IMR-90 (cell line): ENCODE measurements at regions not wholly inside any gene's neighbourhood (a gene's known extent, or its start where the extent isn't known, plus 50 kb on each side); places are given as distances from the start of the nearest gene placed in this dataset.

ENCODE experiments used
- BHLHE40 ChIP-seq: fragments of 150-350 bp; IDR thresholded peaks from 2 replicates; pipeline ENCODE4 v1.6.1; 2016; ENCODE audit warnings: mild to moderate bottlenecking, low read depth, low read length
- CEBPB ChIP-seq: IDR thresholded peaks from 2 replicates; pipeline ENCODE4 v1.6.1; 2012; ENCODE audit warnings: low read depth, low read length, improper control_type of control experiment
- CTCF ChIP-seq: conservative IDR thresholded peaks from 2 replicates; pipeline ENCODE4 v1.5.1; 2012; ENCODE audit warnings: mild to moderate bottlenecking, low read depth, low read length, improper control_type of control experiment
- ELK1 ChIP-seq: fragments of 150-350 bp; IDR thresholded peaks from 2 replicates; pipeline ENCODE4 v1.6.1; 2016; ENCODE audit warnings: low read depth, mild to moderate bottlenecking, low read length, moderate library complexity, borderline replicate concordance
- MAFK ChIP-seq: IDR thresholded peaks from 2 replicates; pipeline ENCODE4 v1.6.1; 2012; ENCODE audit warnings: low read depth, low read length, improper control_type of control experiment
- POLR2A ChIP-seq: IDR thresholded peaks from 2 replicates; pipeline ENCODE4 v1.6.1; 2012; ENCODE audit warnings: mild to moderate bottlenecking, low read depth, low read length
- RAD21 ChIP-seq: IDR thresholded peaks from 2 replicates; pipeline ENCODE4 v1.6.1; 2012; ENCODE audit warnings: low read length, improper control_type of control experiment
- SMC3 ChIP-seq: fragments of 150-350 bp; IDR thresholded peaks from 2 replicates; pipeline ENCODE4 v1.6.1; 2016; ENCODE audit warnings: low read depth, mild to moderate bottlenecking, antibody characterized with exemption, low read length, moderate library complexity
- USF2 ChIP-seq: fragments of 150-350 bp; IDR thresholded peaks from 2 replicates; pipeline ENCODE4 v1.6.1; 2017; ENCODE audit warnings: mild to moderate bottlenecking, antibody characterized with exemption, low read length, low read depth

GRCh38 chr17:77882040-77882439, 76.5 kb upstream of the TNRC6C start:
- TF ChIP-seq SMC3 (no peak), CTCF (no peak), ELK1 (no peak), USF2 (no peak), BHLHE40 (no peak), POLR2A (no peak), RAD21 (no peak), CEBPB (no peak), MAFK (no peak)
